Progenitor cell of endocrine pancreas (in vitro differentiated cells): ENCODE measurements at regions not wholly inside any gene's neighbourhood (a gene's known extent, or its start where the extent isn't known, plus 50 kb on each side); places are given as distances from the start of the nearest gene placed in this dataset.

ENCODE experiments used
- DNase-seq: peaks from one replicate; pipeline ENCODE4 v3.0.0; 2021; ENCODE audit warnings: low spot score; ENCODE audit not compliant: unreplicated experiment
- H3K27ac Mint-ChIP-seq: 2 replicates; pipeline ENCODE4 v1.8.0; 2021; ENCODE audit warnings: mild to moderate bottlenecking, moderate library complexity, mixed read lengths
- H3K27me3 Mint-ChIP-seq: 2 replicates; pipeline ENCODE4 v1.8.0; 2021; ENCODE audit warnings: mixed read lengths
- H3K36me3 Mint-ChIP-seq: 2 replicates; pipeline ENCODE4 v1.8.0; 2022; ENCODE audit warnings: mixed read lengths; ENCODE audit not compliant: insufficient read depth
- H3K4me1 Mint-ChIP-seq: 2 replicates; pipeline ENCODE4 v1.8.0; 2021; ENCODE audit warnings: low read depth, mixed read lengths
- H3K4me3 Mint-ChIP-seq: 2 replicates; pipeline ENCODE4 v1.8.0; 2021; ENCODE audit warnings: low read depth, mild to moderate bottlenecking, moderate library complexity, mixed read lengths
- H3K9me3 Mint-ChIP-seq: 2 replicates; pipeline ENCODE4 v1.8.0; 2021; ENCODE audit warnings: low read depth, mixed read lengths
- TF ChIP-seq, protein P1 (sequence below): fragments of 200-600 bp; sonication (generic); IDR thresholded peaks from one replicate; pipeline ENCODE4 v1.5.0; 2021; ENCODE audit warnings: antibody characterized with exemption, mild to moderate bottlenecking; ENCODE audit not compliant: unreplicated experiment

DNA sequence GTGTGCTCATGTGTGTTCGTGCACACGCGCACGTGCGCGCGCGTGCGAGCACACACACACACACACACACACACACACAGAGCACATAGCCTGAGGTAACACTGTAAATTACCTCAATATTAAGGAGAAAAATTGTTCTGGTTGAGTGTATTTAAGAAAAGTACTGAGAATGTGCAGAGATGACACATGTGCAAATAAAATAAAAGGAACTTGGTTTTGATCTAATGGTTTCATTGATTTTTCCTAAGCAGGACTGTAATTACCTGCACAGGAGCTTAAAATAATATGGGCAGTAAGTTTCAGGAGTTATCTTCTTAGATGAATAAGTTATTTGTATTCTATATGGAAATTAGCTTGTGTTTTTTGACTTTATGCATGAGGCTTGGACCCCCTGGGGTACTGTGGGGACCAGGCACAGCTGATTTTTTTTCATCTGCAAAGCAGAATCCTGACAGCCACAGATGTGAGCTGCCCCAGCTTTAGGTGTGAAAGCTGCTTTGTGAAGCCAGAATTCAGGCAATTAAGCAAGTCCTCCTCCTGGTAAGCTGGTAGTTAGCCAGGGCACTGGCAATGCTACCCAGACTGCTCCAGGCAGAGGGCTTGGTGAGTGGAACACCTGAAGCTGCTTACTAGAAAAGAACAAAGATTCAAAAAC lies 1040.6 kb upstream of the CITED2 start:
- Mint-ChIP-seq H3K27ac (no peak overlapping the region), H3K36me3 (no peaks in the 10 kb centered on the region), H3K4me3 (no peak overlapping the region), H3K4me1 (peaks cover 12% of the 10 kb centered on the region), H3K27me3 (no peaks in the 10 kb centered on the region), H3K9me3 (peaks cover 5% of the 10 kb centered on the region)
- DNase-seq = no peak
- TF ChIP-seq, protein P1, sequence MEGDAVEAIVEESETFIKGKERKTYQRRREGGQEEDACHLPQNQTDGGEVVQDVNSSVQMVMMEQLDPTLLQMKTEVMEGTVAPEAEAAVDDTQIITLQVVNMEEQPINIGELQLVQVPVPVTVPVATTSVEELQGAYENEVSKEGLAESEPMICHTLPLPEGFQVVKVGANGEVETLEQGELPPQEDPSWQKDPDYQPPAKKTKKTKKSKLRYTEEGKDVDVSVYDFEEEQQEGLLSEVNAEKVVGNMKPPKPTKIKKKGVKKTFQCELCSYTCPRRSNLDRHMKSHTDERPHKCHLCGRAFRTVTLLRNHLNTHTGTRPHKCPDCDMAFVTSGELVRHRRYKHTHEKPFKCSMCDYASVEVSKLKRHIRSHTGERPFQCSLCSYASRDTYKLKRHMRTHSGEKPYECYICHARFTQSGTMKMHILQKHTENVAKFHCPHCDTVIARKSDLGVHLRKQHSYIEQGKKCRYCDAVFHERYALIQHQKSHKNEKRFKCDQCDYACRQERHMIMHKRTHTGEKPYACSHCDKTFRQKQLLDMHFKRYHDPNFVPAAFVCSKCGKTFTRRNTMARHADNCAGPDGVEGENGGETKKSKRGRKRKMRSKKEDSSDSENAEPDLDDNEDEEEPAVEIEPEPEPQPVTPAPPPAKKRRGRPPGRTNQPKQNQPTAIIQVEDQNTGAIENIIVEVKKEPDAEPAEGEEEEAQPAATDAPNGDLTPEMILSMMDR = no peak

DNA sequence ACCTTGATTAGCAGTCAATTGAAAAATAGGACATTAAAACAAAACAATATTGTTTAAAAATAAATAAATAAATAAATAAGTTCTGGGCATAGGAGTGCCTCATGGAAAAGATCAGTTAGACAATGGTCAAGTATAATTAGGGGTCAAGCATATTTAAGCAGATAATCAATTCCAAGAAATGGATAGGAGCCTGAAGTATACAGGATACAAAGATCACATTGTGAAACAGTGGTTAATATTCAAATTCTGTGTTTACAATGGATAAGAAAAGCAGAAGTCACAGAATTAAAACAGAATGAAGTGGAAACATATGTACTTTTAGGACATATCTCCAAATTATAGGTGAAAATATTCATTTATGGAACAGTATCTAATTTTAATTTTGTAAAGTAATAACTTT lies 1028.6 kb upstream of the CITED2 start:
- H3K27me3 Mint-ChIP-seq = no peaks in the 10 kb centered on the region
- no peaks in the 10 kb centered on the region for H3K4me1 Mint-ChIP-seq
- DNase-seq = no peak
- H3K9me3 Mint-ChIP-seq = peaks cover 9% of the 10 kb centered on the region
- H3K36me3 Mint-ChIP-seq = no peaks in the 10 kb centered on the region
- TF ChIP-seq, protein P1 = no peak
- H3K4me3 Mint-ChIP-seq = no peak overlapping the region
- no peak overlapping the region for H3K27ac Mint-ChIP-seq

DNA sequence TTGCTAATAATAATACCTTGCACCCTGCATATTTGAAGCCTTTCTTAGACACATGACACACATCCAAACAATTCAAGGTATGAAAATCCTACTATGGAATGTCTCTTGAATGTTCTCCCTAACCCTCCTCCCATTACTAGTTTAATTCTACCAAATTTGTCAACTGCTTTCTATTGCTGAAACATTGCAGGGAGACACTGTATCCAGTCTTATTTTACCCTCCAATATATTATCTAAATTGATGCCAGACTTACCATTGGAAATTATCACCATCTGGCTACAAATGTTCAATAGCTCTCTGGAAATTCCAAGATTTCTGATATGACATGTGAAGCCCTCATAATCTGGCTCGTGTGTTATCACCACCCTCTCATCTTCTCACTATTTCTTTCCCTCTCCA lies 1027.3 kb upstream of the CITED2 start:
- no peaks in the 10 kb centered on the region for H3K36me3 Mint-ChIP-seq
- DNase-seq = no peak
- no peak overlapping the region for H3K4me3 Mint-ChIP-seq
- no peaks in the 10 kb centered on the region for H3K27me3 Mint-ChIP-seq
- H3K27ac Mint-ChIP-seq = no peak overlapping the region
- H3K9me3 Mint-ChIP-seq = peaks cover 4% of the 10 kb centered on the region
- H3K4me1 Mint-ChIP-seq = no peaks in the 10 kb centered on the region
- TF ChIP-seq, protein P1 = no peak

DNA sequence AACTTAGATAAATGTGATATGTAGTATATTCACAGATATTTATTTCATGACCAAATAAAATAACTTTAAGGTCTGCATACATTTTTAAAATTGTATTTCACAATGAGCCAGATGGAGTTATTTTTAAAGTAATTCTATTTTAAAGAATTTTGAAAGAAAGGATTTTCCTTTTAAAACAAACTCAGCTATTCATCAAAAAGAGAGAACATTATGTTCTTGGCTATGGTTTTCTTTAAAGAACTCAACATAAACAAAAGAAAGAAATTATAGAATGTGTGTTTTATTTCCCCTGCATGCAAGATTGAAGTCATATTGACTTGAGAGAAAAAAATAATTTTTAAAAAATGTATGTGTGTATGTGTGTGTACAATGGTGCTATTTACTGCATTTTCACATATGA lies 1023.6 kb upstream of the CITED2 start:
- no peak overlapping the region for H3K4me3 Mint-ChIP-seq
- peaks cover 1% of the 10 kb centered on the region for H3K4me1 Mint-ChIP-seq
- H3K36me3 Mint-ChIP-seq = no peaks in the 10 kb centered on the region
- H3K27ac Mint-ChIP-seq = no peak overlapping the region
- TF ChIP-seq, protein P1 = no peak
- no peak for DNase-seq
- H3K27me3 Mint-ChIP-seq = no peaks in the 10 kb centered on the region
- no peaks in the 10 kb centered on the region for H3K9me3 Mint-ChIP-seq

DNA sequence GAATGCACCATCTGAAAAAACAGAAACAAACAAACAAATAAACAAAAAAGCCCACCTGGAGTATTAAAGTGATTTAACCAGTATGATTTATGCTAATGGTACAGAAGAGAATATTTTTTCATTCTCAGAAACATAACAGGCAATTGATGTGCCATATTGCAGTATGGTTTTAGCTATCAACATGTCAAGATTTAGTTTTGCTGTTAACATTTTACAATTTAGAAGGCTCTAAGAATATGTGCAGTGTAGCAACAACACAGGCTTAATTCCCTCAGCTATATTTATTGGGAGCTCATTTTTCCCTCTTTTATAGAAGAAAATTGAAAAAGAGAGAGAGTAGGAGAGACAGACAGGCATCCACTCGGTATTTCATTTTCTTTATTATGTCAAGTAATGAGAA lies 1022.7 kb upstream of the CITED2 start:
- TF ChIP-seq, protein P1 = no peak
- Mint-ChIP-seq H3K9me3 (no peaks in the 10 kb centered on the region), H3K4me1 (peaks cover 3% of the 10 kb centered on the region), H3K27ac (no peak overlapping the region), H3K4me3 (no peak overlapping the region), H3K36me3 (no peaks in the 10 kb centered on the region), H3K27me3 (no peaks in the 10 kb centered on the region)
- no peak for DNase-seq
